GM23338 (cell line): ENCODE measurements at regions not wholly inside any gene's neighbourhood (a gene's known extent, or its start where the extent isn't known, plus 50 kb on each side); places are given as distances from the start of the nearest gene placed in this dataset.

Source experiments
- ATAC-seq: fragments of 200-7000 bp; cut with Tn5 transposase; 3 replicates; pipeline ENCODE4 v1.9.1; 2020
- DNase-seq: peaks from one replicate; pipeline ENCODE4 v3.0.0-alpha.2; 2015; ENCODE audit warnings: low spot score
- H2AFZ ChIP-seq: fragments of 200-600 bp; sonication (generic); 2 replicates; pipeline ENCODE4 v1.8.0; 2016; ENCODE audit warnings: antibody characterized with exemption, mild to moderate bottlenecking, moderate library complexity
- H3F3A ChIP-seq: fragments of 200-600 bp; sonication (generic); replicated peaks from 2 replicates; pipeline ENCODE4 v1.8.0; 2017; ENCODE audit warnings: antibody characterized with exemption, mixed run types, low read depth
- H3K27ac ChIP-seq: fragments of 200-600 bp; sonication (generic); 2 replicates; pipeline ENCODE4 v1.6.1; 2016; ENCODE audit warnings: low read depth
- H3K27me3 ChIP-seq: fragments of 200-600 bp; sonication (generic); 2 replicates; pipeline ENCODE4 v1.8.0; 2016; ENCODE audit warnings: mild to moderate bottlenecking, mixed run types, moderate library complexity; ENCODE audit not compliant: insufficient read depth
- H3K36me3 ChIP-seq: fragments of 200-600 bp; sonication (generic); 2 replicates; pipeline ENCODE4 v1.8.0; 2016; ENCODE audit warnings: mild to moderate bottlenecking; ENCODE audit not compliant: insufficient read depth
- H3K4me1 ChIP-seq: fragments of 200-600 bp; sonication (generic); 2 replicates; pipeline ENCODE4 v1.8.0; 2016; ENCODE audit warnings: mild to moderate bottlenecking, moderate library complexity; ENCODE audit not compliant: insufficient read depth
- H3K4me2 ChIP-seq: fragments of 200-600 bp; sonication (generic); 2 replicates; pipeline ENCODE4 v1.7.1; 2017; ENCODE audit warnings: mixed run types
- H3K4me3 ChIP-seq: fragments of 200-600 bp; sonication (generic); 2 replicates; pipeline ENCODE4 v1.6.1; 2016; ENCODE audit warnings: mixed run types
- H3K79me2 ChIP-seq: fragments of 200-600 bp; sonication (generic); replicated peaks from 2 replicates; pipeline ENCODE4 v1.8.0; 2017; ENCODE audit warnings: mild to moderate bottlenecking; ENCODE audit not compliant: insufficient read depth
- H3K9me2 ChIP-seq: fragments of 200-600 bp; sonication (generic); 2 replicates; pipeline ENCODE4 v1.8.0; 2017; ENCODE audit not compliant: insufficient read depth
- H4K20me1 ChIP-seq: fragments of 200-600 bp; sonication (generic); replicated peaks from 2 replicates; pipeline ENCODE4 v1.8.0; 2017; ENCODE audit warnings: mild to moderate bottlenecking; ENCODE audit not compliant: insufficient read depth
- H3K27ac Mint-ChIP-seq: 2 replicates; pipeline ENCODE4 v1.8.0; 2020; ENCODE audit warnings: inconsistent platforms, mild to moderate bottlenecking, moderate library complexity, mixed read lengths
- H3K27me3 Mint-ChIP-seq: 3 replicates; pipeline ENCODE4 v1.8.0; 2022; ENCODE audit warnings: low read depth, mild to moderate bottlenecking, moderate library complexity, mixed read lengths, inconsistent platforms; ENCODE audit not compliant: insufficient read depth, poor library complexity
- H3K36me3 Mint-ChIP-seq: 3 replicates; pipeline ENCODE4 v1.8.0; 2021; ENCODE audit warnings: low read depth, mild to moderate bottlenecking, inconsistent platforms, moderate library complexity, mixed read lengths
- H3K4me1 Mint-ChIP-seq: 3 replicates; pipeline ENCODE4 v1.8.0; 2020; ENCODE audit warnings: mild to moderate bottlenecking, inconsistent platforms, mixed read lengths
- H3K4me3 Mint-ChIP-seq: 3 replicates; pipeline ENCODE4 v1.8.0; 2021; ENCODE audit warnings: moderate library complexity, mild to moderate bottlenecking, inconsistent platforms, mixed read lengths
- H3K9me3 Mint-ChIP-seq: 3 replicates; pipeline ENCODE4 v1.8.0; 2020; ENCODE audit warnings: moderate library complexity, mild to moderate bottlenecking, inconsistent platforms, mixed read lengths
- CREB1 ChIP-seq: fragments of 250-450 bp; sonication (Bioruptor Pico); IDR thresholded peaks from 2 replicates; pipeline ENCODE4 v1.5.0; 2020; ENCODE audit warnings: low read depth, mild to moderate bottlenecking, moderate library complexity
- EZH2 ChIP-seq: fragments of 200-600 bp; sonication (generic); IDR thresholded peaks from one replicate; pipeline ENCODE4 v1.8.0; 2017; ENCODE audit warnings: antibody characterized with exemption, mild to moderate bottlenecking, low read depth; ENCODE audit not compliant: unreplicated experiment
- EZH2phosphoT487 ChIP-seq: fragments of 200-600 bp; sonication (generic); IDR thresholded peaks from one replicate; pipeline ENCODE4 v1.8.1; 2018; ENCODE audit warnings: antibody characterized with exemption; ENCODE audit not compliant: unreplicated experiment
- JUNB ChIP-seq: IDR thresholded peaks from one replicate; pipeline ENCODE4 v1.6.1; 2016; ENCODE audit warnings: antibody characterized with exemption; ENCODE audit not compliant: unreplicated experiment
- NANOG ChIP-seq: IDR thresholded peaks from 2 replicates; pipeline ENCODE4 v1.6.1; 2016; ENCODE audit warnings: antibody characterized with exemption, borderline replicate concordance
- POLR2AphosphoS5 ChIP-seq: IDR thresholded peaks from 2 replicates; pipeline ENCODE4 v1.6.1; 2016; ENCODE audit warnings: antibody characterized with exemption, low read depth
- REST ChIP-seq: IDR thresholded peaks from one replicate; pipeline ENCODE4 v1.6.1; 2018; ENCODE audit warnings: antibody characterized with exemption; ENCODE audit not compliant: unreplicated experiment
- STAT1 ChIP-seq: IDR thresholded peaks from one replicate; pipeline ENCODE4 v1.6.1; 2016; ENCODE audit warnings: antibody characterized with exemption; ENCODE audit not compliant: unreplicated experiment
- ZNF114 ChIP-seq: fragments of 250-450 bp; sonication (Bioruptor Pico); IDR thresholded peaks from 2 replicates; pipeline ENCODE4 v1.5.0; 2020; ENCODE audit warnings: mild to moderate bottlenecking, moderate library complexity
- ZNF331 ChIP-seq: fragments of 250-450 bp; sonication (Bioruptor Pico); IDR thresholded peaks from 2 replicates; pipeline ENCODE4 v1.5.0; 2020; ENCODE audit warnings: low read depth, mild to moderate bottlenecking, moderate library complexity
- TF ChIP-seq, protein P1 (sequence below): IDR thresholded peaks from 2 replicates; pipeline ENCODE4 v1.6.1; 2016; ENCODE audit warnings: antibody characterized with exemption
- TF ChIP-seq, protein P2 (sequence below), 2 experiments: fragments of 200-600 bp in 1 of 2; sonication (generic) in 1 of 2; conservative IDR thresholded peaks; 2 replicates each; pipeline versions ENCODE4 v1.5.1 to v1.6.1; 2016 to 2017; ENCODE audit warnings: antibody characterized with exemption in 2 of 2, low read depth in 2 of 2, mild to moderate bottlenecking in 2 of 2, moderate library complexity in 1 of 2
- TF ChIP-seq, protein P3 (sequence below): fragments of 250-450 bp; sonication (Bioruptor Pico); IDR thresholded peaks from 2 replicates; pipeline ENCODE4 v1.5.0; 2020; ENCODE audit warnings: mild to moderate bottlenecking, moderate library complexity

GRCh38 chr6:141134723-141135122 is 998.0 kb upstream of the GJE1 start:
- no peak overlapping the region for H3K27ac ChIP-seq
- ATAC-seq (no peak), DNase-seq (no peak)
- Mint-ChIP-seq H3K27ac (no peak overlapping the region), H3K4me1 (no peaks in the 10 kb centered on the region), H3K4me3 (no peak overlapping the region), H3K27me3 (peaks cover 1% of the 10 kb centered on the region), H3K36me3 (no peaks in the 10 kb centered on the region; the same call in 2 of the 3 replicates), H3K9me3 (peaks cover 3% of the 10 kb centered on the region; the same call in 2 of the 3 replicates)
- H3K4me1 ChIP-seq, result no peaks in the 10 kb centered on the region
- no peaks in the 10 kb centered on the region; the same call in 1 of the 2 replicates for H3K9me2 ChIP-seq
- TF ChIP-seq REST (no peak), ZNF114 (CRISPR knock-in tag) (no peak), STAT1 (no peak), JUNB (no peak), CREB1 (CRISPR knock-in tag) (no peak), ZNF331 (CRISPR knock-in tag) (no peak), EZH2phosphoT487 (no peak), POLR2AphosphoS5 (no peak), EZH2 (no peak), NANOG (no peak)
- TF ChIP-seq, protein P1, sequence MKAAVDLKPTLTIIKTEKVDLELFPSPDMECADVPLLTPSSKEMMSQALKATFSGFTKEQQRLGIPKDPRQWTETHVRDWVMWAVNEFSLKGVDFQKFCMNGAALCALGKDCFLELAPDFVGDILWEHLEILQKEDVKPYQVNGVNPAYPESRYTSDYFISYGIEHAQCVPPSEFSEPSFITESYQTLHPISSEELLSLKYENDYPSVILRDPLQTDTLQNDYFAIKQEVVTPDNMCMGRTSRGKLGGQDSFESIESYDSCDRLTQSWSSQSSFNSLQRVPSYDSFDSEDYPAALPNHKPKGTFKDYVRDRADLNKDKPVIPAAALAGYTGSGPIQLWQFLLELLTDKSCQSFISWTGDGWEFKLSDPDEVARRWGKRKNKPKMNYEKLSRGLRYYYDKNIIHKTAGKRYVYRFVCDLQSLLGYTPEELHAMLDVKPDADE, result no peak
- TF ChIP-seq, protein P2, sequence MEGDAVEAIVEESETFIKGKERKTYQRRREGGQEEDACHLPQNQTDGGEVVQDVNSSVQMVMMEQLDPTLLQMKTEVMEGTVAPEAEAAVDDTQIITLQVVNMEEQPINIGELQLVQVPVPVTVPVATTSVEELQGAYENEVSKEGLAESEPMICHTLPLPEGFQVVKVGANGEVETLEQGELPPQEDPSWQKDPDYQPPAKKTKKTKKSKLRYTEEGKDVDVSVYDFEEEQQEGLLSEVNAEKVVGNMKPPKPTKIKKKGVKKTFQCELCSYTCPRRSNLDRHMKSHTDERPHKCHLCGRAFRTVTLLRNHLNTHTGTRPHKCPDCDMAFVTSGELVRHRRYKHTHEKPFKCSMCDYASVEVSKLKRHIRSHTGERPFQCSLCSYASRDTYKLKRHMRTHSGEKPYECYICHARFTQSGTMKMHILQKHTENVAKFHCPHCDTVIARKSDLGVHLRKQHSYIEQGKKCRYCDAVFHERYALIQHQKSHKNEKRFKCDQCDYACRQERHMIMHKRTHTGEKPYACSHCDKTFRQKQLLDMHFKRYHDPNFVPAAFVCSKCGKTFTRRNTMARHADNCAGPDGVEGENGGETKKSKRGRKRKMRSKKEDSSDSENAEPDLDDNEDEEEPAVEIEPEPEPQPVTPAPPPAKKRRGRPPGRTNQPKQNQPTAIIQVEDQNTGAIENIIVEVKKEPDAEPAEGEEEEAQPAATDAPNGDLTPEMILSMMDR (conservative IDR thresholded peaks at IDR 0.05; ENCODE audit: low read depth in 2 of 2), result no peak
- TF ChIP-seq, protein P3, sequence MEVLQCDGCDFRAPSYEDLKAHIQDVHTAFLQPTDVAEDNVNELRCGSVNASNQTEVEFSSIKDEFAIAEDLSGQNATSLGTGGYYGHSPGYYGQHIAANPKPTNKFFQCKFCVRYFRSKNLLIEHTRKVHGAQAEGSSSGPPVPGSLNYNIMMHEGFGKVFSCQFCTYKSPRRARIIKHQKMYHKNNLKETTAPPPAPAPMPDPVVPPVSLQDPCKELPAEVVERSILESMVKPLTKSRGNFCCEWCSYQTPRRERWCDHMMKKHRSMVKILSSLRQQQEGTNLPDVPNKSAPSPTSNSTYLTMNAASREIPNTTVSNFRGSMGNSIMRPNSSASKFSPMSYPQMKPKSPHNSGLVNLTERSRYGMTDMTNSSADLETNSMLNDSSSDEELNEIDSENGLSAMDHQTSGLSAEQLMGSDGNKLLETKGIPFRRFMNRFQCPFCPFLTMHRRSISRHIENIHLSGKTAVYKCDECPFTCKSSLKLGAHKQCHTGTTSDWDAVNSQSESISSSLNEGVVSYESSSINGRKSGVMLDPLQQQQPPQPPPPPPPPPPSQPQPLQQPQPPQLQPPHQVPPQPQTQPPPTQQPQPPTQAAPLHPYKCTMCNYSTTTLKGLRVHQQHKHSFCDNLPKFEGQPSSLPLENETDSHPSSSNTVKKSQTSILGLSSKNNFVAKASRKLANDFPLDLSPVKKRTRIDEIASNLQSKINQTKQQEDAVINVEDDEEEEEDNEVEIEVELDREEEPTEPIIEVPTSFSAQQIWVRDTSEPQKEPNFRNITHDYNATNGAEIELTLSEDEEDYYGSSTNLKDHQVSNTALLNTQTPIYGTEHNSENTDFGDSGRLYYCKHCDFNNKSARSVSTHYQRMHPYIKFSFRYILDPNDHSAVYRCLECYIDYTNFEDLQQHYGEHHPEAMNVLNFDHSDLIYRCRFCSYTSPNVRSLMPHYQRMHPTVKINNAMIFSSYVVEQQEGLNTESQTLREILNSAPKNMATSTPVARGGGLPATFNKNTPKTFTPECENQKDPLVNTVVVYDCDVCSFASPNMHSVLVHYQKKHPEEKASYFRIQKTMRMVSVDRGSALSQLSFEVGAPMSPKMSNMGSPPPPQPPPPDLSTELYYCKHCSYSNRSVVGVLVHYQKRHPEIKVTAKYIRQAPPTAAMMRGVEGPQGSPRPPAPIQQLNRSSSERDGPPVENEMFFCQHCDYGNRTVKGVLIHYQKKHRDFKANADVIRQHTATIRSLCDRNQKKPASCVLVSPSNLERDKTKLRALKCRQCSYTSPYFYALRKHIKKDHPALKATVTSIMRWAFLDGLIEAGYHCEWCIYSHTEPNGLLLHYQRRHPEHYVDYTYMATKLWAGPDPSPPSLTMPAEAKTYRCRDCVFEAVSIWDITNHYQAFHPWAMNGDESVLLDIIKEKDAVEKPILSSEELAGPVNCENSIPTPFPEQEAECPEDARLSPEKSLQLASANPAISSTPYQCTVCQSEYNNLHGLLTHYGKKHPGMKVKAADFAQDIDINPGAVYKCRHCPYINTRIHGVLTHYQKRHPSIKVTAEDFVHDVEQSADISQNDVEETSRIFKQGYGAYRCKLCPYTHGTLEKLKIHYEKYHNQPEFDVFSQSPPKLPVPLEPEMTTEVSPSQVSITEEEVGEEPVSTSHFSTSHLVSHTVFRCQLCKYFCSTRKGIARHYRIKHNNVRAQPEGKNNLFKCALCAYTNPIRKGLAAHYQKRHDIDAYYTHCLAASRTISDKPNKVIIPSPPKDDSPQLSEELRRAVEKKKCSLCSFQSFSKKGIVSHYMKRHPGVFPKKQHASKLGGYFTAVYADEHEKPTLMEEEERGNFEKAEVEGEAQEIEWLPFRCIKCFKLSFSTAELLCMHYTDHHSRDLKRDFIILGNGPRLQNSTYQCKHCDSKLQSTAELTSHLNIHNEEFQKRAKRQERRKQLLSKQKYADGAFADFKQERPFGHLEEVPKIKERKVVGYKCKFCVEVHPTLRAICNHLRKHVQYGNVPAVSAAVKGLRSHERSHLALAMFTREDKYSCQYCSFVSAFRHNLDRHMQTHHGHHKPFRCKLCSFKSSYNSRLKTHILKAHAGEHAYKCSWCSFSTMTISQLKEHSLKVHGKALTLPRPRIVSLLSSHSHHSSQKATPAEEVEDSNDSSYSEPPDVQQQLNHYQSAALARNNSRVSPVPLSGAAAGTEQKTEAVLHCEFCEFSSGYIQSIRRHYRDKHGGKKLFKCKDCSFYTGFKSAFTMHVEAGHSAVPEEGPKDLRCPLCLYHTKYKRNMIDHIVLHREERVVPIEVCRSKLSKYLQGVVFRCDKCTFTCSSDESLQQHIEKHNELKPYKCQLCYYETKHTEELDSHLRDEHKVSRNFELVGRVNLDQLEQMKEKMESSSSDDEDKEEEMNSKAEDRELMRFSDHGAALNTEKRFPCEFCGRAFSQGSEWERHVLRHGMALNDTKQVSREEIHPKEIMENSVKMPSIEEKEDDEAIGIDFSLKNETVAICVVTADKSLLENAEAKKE (CRISPR knock-in tag), result no peak
- H3K36me3 ChIP-seq, result no peaks in the 10 kb centered on the region
- no peaks in the 10 kb centered on the region for H4K20me1 ChIP-seq
- no peak overlapping the region for H3K4me2 ChIP-seq
- no peak overlapping the region for H3K4me3 ChIP-seq
- H3F3A ChIP-seq, result no peaks in the 10 kb centered on the region
- no peaks in the 10 kb centered on the region for H3K27me3 ChIP-seq
- H3K79me2 ChIP-seq, result no peaks in the 10 kb centered on the region
- H2AFZ ChIP-seq, result no peak overlapping the region
